ENCODE measurements at regions not wholly inside any gene's neighbourhood (a gene's known extent, or its start where the extent isn't known, plus 50 kb on each side); places are given as distances from the start of the nearest gene placed in this dataset.

- TF ChIP-seq, protein P1, sequence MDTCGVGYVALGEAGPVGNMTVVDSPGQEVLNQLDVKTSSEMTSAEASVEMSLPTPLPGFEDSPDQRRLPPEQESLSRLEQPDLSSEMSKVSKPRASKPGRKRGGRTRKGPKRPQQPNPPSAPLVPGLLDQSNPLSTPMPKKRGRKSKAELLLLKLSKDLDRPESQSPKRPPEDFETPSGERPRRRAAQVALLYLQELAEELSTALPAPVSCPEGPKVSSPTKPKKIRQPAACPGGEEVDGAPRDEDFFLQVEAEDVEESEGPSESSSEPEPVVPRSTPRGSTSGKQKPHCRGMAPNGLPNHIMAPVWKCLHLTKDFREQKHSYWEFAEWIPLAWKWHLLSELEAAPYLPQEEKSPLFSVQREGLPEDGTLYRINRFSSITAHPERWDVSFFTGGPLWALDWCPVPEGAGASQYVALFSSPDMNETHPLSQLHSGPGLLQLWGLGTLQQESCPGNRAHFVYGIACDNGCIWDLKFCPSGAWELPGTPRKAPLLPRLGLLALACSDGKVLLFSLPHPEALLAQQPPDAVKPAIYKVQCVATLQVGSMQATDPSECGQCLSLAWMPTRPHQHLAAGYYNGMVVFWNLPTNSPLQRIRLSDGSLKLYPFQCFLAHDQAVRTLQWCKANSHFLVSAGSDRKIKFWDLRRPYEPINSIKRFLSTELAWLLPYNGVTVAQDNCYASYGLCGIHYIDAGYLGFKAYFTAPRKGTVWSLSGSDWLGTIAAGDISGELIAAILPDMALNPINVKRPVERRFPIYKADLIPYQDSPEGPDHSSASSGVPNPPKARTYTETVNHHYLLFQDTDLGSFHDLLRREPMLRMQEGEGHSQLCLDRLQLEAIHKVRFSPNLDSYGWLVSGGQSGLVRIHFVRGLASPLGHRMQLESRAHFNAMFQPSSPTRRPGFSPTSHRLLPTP (IDR thresholded peaks at IDR 0.05; ENCODE audit: borderline replicate concordance, extremely low read depth, insufficient read length): no peak
- TF ChIP-seq ZNF764 (CRISPR knock-in tag; IDR thresholded peaks at IDR 0.05; ENCODE audit: low read depth): no peak
These were observed 67.8 kb upstream of the ZSWIM6 start (continued) for GRCh38 chr5:61264273-61264661.

- TF ChIP-seq SMARCB1 (IDR thresholded peaks at IDR 0.05; ENCODE audit: insufficient read length, low read depth) (no peak), HBP1 (CRISPR knock-in tag; IDR thresholded peaks at IDR 0.05) (no peak)
- BruUV-seq (replicated peaks): no TSS peak
- Histone ChIP-seq H3K4me2 (ENCODE audit: insufficient read depth, low read length) (no peak overlapping the region), H3K27ac (ENCODE audit: extremely low read depth, low read depth, low read length) (no peak overlapping the region), H3K9me1 (ENCODE audit: control insufficient read depth, insufficient read depth, low read length) (no peaks in the 10 kb centered on the region), H3K27me3 (ENCODE audit: control insufficient read depth in 2 of 2, insufficient read depth in 2 of 2, low read length in 2 of 2) (peaks cover 10 to 14% of the 10 kb centered on the region in 2 experiments), H2AFZ (ENCODE audit: low read depth, low read length) (no peak overlapping the region), H3K36me3 (ENCODE audit: control insufficient read depth, insufficient read depth, low read length) (no peaks in the 10 kb centered on the region), H4K20me1 (replicated peaks; ENCODE audit: control insufficient read depth, insufficient read depth, low read length) (no peaks in the 10 kb centered on the region), H3K9me3 (replicated peaks; ENCODE audit: control insufficient read depth, insufficient read depth, low read depth, low read length) (no peaks in the 10 kb centered on the region), H3K4me1 (replicated peaks in 1 of 2; ENCODE audit: control insufficient read depth in 2 of 2, insufficient read depth in 2 of 2, low read length in 2 of 2) (no peaks in the 10 kb centered on the region), H3K4me3 (no peak overlapping the region), H3K9ac (ENCODE audit: insufficient read depth in 1 of 2, low read depth in 2 of 2, low read length in 2 of 2) (no peak overlapping the region), H3K79me2 (ENCODE audit: control insufficient read depth, insufficient read depth, low read length) (no peaks in the 10 kb centered on the region)
- in situ Hi-C loops (cut with MboI): no loop called here
- DNase-seq (ENCODE audit: extremely low read depth in 1 of 4, low spot score in 3 of 4) (no peak), ATAC-seq (no peak), FAIRE-seq (no peak)
- intact Hi-C loops (cut with micrococcal nuclease): no loop called here
- CTCF ChIA-PET (ENCODE audit: low intra/inter-chr PET ratio): no interaction called here
- POLR2A ChIA-PET: interaction anchor here (1.4 kb wide), 1 partner anchor 14 kb away, joined by 6 read pairs; no protein-coding TSS in a partner anchor
- 0% methylated on average over 4 of the region's 4 CpGs for WGBS (ENCODE audit: insufficient coverage, low coverage, missing lambda C conversion rate)
These were observed 64.9 kb upstream of the ZSWIM6 start for GRCh38 chr5:61267116-61267515.

Measured in K562 (cell line).